GM19452 (cell line): ENCODE measurements at regions not wholly inside any gene's neighbourhood (a gene's known extent, or its start where the extent isn't known, plus 50 kb on each side); places are given as distances from the start of the nearest gene placed in this dataset.
"Not testable (repeated sequence)": the region's sequence is repeated elsewhere in the genome, so short reads cannot be mapped to it uniquely, and the experiment has no call there.

Experiments
- ATAC-seq: cut with Tn5 transposase; IDR thresholded peaks from one replicate; pipeline ENCODE4 v1.9.1; 2021; ENCODE audit not compliant: unreplicated experiment

GRCh38 chr17:51387582-51387981 is 127.2 kb downstream of the UTP18 start:
- ATAC-seq: no peak

DNA sequence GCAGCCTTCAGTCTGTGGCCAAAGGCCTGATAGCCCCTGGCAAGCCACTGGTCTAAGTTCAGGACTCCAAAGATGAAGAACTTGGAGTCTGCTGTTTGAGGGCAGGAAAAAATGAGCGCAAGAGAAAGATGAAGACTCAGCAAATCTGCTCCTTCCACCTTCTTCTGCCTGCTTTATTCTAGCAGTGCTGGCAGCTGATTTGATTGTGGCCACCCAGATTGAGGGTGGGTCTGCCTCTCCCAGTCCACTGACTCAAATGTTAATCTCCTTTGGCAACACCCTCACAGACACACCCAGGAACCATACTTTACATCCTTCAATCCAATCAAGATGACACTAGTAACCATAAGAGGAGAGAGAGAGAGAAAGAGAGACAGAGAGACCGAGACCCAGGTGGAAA is 127.6 kb downstream of the UTP18 start:
- no peak for ATAC-seq

- no peak for ATAC-seq
These were observed 129.5 kb downstream of the UTP18 start for GRCh38 chr17:51389875-51390274.

GRCh38 chr17:51391982-51392654 is 131.8 kb downstream of the UTP18 start:
- ATAC-seq: no peak

DNA sequence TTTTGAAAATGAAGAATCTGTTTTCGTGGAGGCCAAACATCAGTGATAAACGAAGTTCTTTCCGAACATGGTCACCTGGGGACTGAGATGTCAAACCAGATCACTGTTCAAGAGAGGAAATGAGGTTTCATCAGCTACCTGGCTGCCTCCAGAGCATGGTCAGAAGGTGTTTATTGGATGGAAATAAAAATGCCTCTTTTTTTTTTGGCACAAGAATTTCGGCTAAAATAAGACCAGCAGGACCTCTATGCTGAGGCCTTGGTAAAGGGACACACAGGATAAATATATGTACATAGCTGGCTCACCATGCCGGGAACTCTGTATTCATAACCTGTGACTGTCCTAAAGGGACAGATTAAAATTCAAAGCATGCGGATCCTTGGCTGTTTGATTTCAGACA is 135.3 kb downstream of the UTP18 start:
- ATAC-seq: no peak

DNA sequence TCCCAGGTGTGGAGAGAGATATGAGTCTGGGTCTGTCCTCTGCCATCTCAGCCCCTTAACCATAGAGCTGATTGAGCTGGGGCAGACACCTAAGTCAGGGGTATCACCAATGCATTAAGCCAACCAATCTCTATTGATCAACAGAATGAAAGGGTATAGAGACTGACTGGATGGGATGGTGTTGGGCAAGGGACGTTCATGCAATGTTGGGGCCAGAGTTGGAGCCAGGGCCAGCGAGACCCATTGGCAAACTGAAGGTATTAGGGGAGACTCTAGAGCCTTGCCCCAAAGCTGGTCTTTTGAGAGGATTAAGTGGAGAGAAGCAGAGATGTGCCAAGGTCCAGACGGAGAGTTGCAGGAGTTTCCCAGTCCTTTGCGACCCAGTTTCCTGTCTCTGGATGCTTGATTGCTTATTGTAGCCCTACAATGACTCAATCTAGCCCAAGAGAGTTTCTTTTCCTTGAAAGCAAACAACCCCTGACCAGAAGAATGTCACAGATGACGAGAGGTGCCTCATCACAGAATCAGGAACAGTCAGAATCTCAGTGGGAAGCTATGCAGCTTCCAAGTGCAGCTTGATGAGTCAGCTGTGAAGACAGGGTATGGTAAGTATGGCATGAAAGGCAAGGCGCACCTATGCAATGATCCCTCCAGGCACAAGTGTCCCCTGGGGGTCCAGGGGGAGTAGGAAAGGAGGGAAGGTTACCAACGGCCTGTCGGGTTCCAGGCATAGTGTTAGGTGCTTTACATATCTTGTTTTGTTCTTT is 137.2 kb downstream of the UTP18 start:
- ATAC-seq: no peak

GRCh38 chr17:51398128-51398525 is 137.8 kb downstream of the UTP18 start:
- ATAC-seq: no peak

- ATAC-seq: no peak
These were observed 138.3 kb downstream of the UTP18 start for GRCh38 chr17:51398687-51399086.

DNA sequence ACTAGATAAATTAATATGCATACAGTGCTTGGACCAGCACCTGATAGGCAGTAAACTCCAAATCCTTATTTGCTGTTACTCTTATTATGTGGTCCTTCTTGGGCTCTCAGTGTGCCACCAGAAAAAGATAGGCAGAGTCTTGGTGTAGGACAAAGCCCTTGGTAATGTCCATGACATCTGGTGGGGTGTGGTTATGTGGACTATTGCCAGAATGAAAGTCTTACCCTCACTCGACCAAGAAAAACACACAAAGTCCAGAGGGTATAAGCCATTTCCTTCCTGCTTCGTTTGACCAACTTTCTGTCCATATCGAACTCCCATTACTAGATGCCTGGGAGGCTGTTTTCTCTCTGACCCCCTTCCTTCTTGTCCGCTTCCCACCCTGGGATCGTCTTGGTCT is 140.9 kb downstream of the UTP18 start:
- ATAC-seq: no peak

DNA sequence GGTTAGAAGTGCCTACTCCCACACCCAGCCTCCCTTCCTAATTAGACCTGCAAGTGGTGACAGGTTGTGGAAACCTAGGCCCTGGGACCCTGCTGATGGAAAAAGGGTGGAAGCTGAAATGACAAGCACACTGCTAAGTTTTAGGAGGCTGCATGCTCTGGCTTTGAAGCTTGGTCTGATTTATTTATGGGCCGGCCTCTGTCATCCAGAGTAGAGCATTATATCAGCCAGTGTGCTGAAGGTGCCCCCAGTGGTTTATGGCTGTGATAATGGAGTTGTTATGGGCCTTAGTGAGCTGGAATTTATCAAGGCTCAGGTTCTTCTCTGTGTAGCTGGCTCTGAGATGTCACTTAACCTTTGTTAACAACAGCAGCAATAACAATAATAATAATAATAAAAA is 142.6 kb downstream of the UTP18 start:
- no peak for ATAC-seq

GRCh38 chr17:51407576-51407975 is 147.2 kb downstream of the UTP18 start:
- no peak for ATAC-seq

- no peak for ATAC-seq
These were observed 159.1 kb downstream of the UTP18 start for GRCh38 chr17:51419476-51419875.

GRCh38 chr17:51421525-51421924 is 161.2 kb downstream of the UTP18 start:
- no peak for ATAC-seq

GRCh38 chr17:51422634-51423033 is 162.3 kb downstream of the UTP18 start:
- no peak for ATAC-seq

DNA sequence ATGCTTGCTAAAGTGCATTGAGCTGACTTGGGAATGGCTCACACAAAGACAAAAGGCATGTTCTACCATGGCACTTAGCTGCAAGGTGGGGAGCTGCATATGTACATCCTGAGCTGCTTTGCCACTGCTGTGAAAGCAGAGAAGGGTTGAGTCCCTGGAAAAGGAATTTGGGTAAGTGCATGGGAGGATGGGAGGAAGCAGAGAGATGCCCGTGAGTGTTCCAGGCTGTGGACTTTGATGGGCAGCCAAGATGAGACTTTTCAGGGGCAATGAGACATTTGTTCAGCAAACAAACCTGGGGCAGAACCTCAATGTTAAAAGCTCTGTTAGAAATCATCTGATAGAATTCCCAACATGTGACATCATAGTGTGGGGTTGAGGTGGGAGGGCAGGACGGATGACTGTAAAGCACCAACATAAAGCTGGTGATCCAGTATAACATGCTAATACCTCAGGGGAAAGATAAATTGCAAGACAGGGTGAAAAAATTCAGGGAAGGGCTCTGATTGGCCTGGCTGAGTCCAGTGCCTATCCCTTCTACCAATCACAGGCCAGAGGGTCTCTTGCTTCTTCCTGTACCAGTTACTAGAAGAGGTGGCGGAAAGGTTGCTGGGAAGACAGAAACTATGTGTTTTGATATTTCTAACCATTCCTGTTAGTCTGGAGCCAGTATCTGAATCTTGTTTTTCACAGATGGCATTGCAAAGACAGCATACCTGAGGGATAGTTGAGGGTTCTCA is 163.2 kb downstream of the UTP18 start:
- no peak for ATAC-seq

DNA sequence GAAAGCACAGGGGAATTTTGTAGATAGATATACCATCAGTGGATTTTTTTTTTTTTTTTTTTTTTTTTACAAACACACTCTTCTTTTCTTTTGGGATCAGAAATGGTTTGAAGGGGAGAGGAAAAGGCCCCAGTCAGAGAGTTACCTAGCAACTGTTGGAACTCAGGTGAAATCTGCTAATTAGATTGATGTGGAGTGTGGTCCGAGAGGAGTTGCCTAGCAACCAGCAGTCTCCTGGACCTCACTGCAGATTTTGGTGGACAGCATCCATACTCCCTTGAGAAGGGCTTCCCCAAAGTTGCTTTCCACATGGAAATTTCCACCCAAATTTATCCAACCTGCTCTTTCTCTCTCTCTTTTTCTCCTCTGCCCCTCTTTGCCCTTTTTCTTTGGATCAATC is 165.4 kb downstream of the UTP18 start:
- ATAC-seq: no peak

DNA sequence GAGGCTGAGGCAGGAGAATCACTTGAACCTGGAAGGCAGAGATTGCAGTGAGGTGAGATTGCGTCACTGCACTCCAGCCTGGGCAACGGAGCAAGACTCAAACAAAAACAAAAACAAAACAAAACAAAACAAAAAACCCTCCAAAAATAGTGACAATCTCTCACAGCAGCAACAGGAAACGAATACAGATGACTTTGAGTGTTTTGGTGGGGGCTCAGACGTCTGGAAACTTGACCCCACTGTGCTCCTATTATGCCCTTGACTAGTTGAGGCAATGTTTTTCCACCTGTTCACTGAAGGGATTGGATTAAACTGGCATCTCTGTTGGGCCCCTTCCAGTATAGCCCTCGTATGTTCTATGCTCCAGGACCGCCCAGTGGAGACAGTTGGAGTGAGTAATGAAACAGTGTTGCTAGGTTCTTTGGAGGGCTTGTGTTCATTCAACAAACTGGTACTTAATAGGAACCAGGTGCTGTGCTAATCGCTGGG is 167.0 kb downstream of the UTP18 start:
- peak; percentile 4 for ATAC-seq

DNA sequence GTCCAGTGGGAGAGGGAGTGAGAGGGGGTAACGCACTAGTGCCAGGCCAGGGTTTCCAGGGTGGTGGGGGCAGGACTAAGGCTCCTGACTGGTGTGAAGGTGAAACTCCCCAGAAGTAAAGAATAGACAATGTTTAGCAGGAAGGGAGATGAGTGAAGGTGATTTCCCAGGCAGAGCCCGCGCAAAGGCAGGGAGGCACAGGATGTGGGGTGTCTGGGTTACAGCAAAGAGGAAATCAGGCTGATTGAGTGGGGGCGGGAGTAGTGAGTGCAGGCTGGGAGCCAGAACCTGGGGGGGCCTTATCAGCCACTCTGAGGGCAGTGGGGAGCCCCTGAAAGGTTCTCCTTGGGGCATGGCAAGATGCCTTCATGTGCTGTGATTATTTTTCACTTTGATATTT is 167.5 kb downstream of the UTP18 start:
- peak; percentile 90 for ATAC-seq

- ATAC-seq: no peak
These were observed 168.5 kb downstream of the UTP18 start for GRCh38 chr17:51428668-51429495.

- not testable (repeated sequence) for ATAC-seq
These were observed 169.6 kb downstream of the UTP18 start for GRCh38 chr17:51429938-51430337.

DNA sequence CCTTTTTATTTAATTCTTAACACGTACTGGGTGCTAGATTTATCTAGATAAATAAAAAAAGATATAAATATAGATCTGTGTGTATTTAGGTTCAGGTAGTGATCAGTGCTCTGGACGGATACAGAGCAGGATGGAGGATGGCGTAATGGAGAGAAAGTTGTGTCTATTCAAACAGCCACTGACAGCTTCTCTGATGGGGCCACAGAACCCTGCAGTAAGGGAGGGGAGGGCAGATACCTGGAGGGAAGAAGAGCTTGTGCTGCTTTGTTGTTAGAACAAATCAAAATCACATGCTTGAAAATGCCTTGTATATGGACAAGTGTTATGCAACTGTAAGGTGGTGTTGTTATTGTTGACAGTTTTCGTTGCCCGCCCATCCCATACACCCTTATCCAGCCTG is 170.2 kb downstream of the UTP18 start:
- ATAC-seq: no peak
